ENCODE measurements at regions not wholly inside any gene's neighbourhood (a gene's known extent, or its start where the extent isn't known, plus 50 kb on each side); places are given as distances from the start of the nearest gene placed in this dataset.

- TF ChIP-seq CHD7 (IDR thresholded peaks at IDR 0.05; ENCODE audit: insufficient replicate concordance, low read length) (no peak), RAD21 (IDR thresholded peaks at IDR 0.05 in 1 of 2, conservative IDR thresholded peaks at IDR 0.05 in 1 of 2; ENCODE audit: low read depth in 2 of 2, low read length in 2 of 2) (no peak)
These were observed 171.9 kb downstream of the OTUD1 start (continued) for GRCh38 chr10:23610626-23611307.
